Pancreas (tissue), 10 donors: ENCODE measurements at regions not wholly inside any gene's neighbourhood (a gene's known extent, or its start where the extent isn't known, plus 50 kb on each side); places are given as distances from the start of the nearest gene placed in this dataset.

ENCODE experiments used
- ATAC-seq, 4 donors: fragments of 200-7000 bp; cut with Tn5 transposase; one replicate each; pipeline versions ENCODE4 v1.8.0 to v1.9.1; 2020; ENCODE audit warnings: mild to moderate bottlenecking in 4 of 4, moderate library complexity in 4 of 4
- DNase-seq, 6 donors: peaks; one replicate each; pipeline ENCODE4 v3.0.0-alpha.2; 2020
- FAIRE-seq: peaks from 2 replicates; lab custom pipeline; 2012; peaks lifted over from hg19 to GRCh38; lab: Jason Lieb, UNC
- H3K27ac ChIP-seq, 4 donors: fragments of 200-600 bp; sonication (generic); 1 replicate in 3 of 4; 2 replicates in 1 of 4; pipeline versions ENCODE4 v1.5.0 to v1.8.0; 2020
- H3K27me3 ChIP-seq, 4 donors: fragments of 200-600 bp; one replicate each; pipeline ENCODE4 v1.8.0; 2021
- H3K36me3 ChIP-seq, 3 donors: fragments of 200-600 bp; sonication (generic) in 1 of 3; one replicate each; pipeline versions ENCODE4 v1.5.0 to v1.8.0; 2020 to 2021
- H3K4me1 ChIP-seq, 3 donors: fragments of 200-600 bp; one replicate each; pipeline ENCODE4 v1.8.0; 2021
- H3K4me3 ChIP-seq, 4 donors: fragments of 200-600 bp; sonication (generic) in 2 of 4; one replicate each; pipeline versions ENCODE4 v1.5.0 to v1.8.0; 2020 to 2021
- H3K9me3 ChIP-seq, 4 donors: fragments of 200-600 bp; one replicate each; pipeline ENCODE4 v1.8.0; 2021
- WGBS, 2 donors: extraction: QIAGEN DNeasy Blood & Tissue Kit; methylation state at CpG; one replicate each; pipeline ENCODE4 v1.1.7; 2013; 5-methylcytosine and 5-hydroxymethylcytosine counted together
- intact Hi-C, 3 donors: fragments of 100-400 bp; cut with DNase I; formaldehyde crosslinking; loops; one replicate each; pipeline versions ENCODE4 v1.11.1 to v1.14.2; 2022
- TF ChIP-seq, protein P1 (sequence below), 4 donors: fragments of 200-600 bp; sonication (generic) in 3 of 4; IDR thresholded peaks; one replicate each; pipeline versions ENCODE4 v1.5.0 to v1.8.0; 2021; ENCODE audit warnings: antibody characterized with exemption in 4 of 4
- donor health status: healthy with polysubstance abuse.
- donor health status: DM: no; HTN: no; CAD: no; lungs with moderate emphysema.
- donor health status: DM: no; HTN: no; CAD: no.
- donor health status: control.
- donor health status: control.
- donor health status: Bipolar disorder and iron deficiency.
- donor health status: DM: yes; HTN: yes; CAD: no.
- donor health status: DM: no; HTN: no; CAD: no.
- donor health status: DM: no; HTN: no; CAD: no.
- donor health status: DM: yes; HTN: yes; CAD: no.

DNA sequence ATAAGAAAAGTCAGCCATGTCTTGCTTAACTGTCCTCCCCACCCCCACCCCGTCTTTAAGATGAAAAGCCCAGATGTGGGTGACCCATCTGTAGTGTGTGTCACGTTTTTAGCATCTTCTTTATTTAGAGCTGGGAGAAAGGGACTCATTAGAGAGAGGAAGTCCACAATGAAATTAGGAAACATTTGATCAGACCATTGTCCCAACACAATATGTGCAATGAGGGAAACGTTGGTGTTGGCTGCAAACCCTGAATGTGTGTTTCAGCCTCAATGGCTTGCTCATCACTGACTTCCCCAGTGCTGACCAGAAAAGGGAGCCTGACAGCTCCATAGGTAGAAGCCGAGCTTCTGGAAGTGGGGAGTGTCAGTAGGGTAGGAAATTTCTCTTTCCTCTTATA is 475.7 kb downstream of the CD83 start:
- no peak for ATAC-seq
- DNase-seq = no peak
- Histone ChIP-seq H3K4me1 (no peaks in the 10 kb centered on the region), H3K27me3 (no peaks in the 10 kb centered on the region), H3K9me3 (no peaks in the 10 kb centered on the region), H3K27ac (no peak overlapping the region), H3K36me3 (no peaks in the 10 kb centered on the region), H3K4me3 (no peak overlapping the region)
- TF ChIP-seq, protein P1, sequence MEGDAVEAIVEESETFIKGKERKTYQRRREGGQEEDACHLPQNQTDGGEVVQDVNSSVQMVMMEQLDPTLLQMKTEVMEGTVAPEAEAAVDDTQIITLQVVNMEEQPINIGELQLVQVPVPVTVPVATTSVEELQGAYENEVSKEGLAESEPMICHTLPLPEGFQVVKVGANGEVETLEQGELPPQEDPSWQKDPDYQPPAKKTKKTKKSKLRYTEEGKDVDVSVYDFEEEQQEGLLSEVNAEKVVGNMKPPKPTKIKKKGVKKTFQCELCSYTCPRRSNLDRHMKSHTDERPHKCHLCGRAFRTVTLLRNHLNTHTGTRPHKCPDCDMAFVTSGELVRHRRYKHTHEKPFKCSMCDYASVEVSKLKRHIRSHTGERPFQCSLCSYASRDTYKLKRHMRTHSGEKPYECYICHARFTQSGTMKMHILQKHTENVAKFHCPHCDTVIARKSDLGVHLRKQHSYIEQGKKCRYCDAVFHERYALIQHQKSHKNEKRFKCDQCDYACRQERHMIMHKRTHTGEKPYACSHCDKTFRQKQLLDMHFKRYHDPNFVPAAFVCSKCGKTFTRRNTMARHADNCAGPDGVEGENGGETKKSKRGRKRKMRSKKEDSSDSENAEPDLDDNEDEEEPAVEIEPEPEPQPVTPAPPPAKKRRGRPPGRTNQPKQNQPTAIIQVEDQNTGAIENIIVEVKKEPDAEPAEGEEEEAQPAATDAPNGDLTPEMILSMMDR (IDR thresholded peaks at IDR 0.05) = no peak
- WGBS, 2 donors = 70 to 78% methylated on average over 4 of the region's 4 CpGs
- no peak for FAIRE-seq
- intact Hi-C loops = no loop called here

DNA sequence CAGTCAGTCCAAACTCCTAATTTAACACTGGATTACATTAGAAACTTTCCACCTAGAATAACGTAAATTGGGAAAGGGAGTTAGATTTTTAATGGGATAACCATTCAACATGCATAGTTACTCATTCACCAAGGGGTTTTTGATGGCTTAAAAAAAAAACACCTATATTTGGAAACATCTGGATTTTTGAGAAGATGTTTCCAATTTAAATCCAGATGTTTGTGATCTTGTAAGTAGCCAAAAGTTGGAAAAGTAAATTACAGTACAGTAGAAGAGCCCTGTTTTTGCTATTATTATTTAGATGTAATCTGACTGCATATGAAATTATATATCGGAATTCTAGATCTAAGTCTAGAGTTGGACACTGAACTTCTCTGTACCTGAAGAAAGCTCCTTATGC is 478.2 kb downstream of the CD83 start:
- WGBS, 2 donors = 68 to 88% methylated on average over 2 of the region's 2 CpGs
- no peaks in the 10 kb centered on the region for H3K4me1 ChIP-seq
- DNase-seq (no peak), ATAC-seq (no peak), FAIRE-seq (no peak)
- no peaks in the 10 kb centered on the region for H3K36me3 ChIP-seq
- TF ChIP-seq, protein P1 (IDR thresholded peaks at IDR 0.05) = no peak
- H3K27me3 ChIP-seq = no peaks in the 10 kb centered on the region
- H3K4me3 ChIP-seq = no peak overlapping the region
- no peak overlapping the region for H3K27ac ChIP-seq
- intact Hi-C loops = no loop called here
- no peaks in the 10 kb centered on the region for H3K9me3 ChIP-seq

DNA sequence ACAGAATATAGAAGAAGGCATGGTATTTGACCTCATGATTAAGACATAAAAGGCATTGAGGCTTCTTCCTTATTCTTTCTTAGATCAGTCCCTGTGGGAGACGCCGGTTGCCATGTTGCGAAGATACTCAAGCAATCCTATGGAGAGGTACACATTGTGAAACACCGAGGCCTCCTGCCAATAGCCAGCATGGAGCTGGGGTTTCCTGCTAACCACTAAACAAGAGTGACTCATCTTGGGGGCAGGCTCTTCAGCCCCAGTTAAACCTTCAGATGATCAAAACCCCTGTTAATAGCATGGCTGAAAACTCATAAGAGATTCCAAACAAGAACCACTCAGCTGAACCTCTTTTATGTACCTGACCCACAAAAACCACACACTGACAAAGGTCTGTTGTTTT is 478.8 kb downstream of the CD83 start:
- peak in 1 of 4 donors; percentile 44 for ATAC-seq
- intact Hi-C loops = no loop called here
- no peak for FAIRE-seq
- no peaks in the 10 kb centered on the region for H3K9me3 ChIP-seq
- no peaks in the 10 kb centered on the region for H3K27me3 ChIP-seq
- no peaks in the 10 kb centered on the region for H3K4me1 ChIP-seq
- TF ChIP-seq, protein P1 (IDR thresholded peaks at IDR 0.05) = no peak
- H3K4me3 ChIP-seq = no peak overlapping the region
- DNase-seq = no peak
- no peaks in the 10 kb centered on the region for H3K36me3 ChIP-seq
- H3K27ac ChIP-seq = no peak overlapping the region
- WGBS, 2 donors = 89 to 98% methylated on average over 4 of the region's 4 CpGs

DNA sequence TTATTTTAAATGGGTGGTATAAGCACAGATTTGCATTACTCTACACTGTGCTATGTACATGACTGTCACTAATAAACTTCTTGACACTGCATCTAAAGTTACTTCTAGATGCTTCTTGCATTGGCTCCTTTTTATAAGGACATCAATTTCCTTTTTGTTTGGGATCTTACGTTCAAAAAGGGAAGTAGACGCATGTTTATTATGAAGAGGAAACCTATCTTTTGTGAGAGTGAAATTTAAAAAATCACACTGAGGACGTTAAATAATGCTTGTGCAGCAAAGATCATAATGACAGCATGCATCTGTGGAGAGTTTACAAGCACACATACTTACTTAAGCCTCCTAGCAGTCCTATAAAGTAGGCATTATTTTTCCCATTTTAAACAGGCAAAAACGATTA is 479.5 kb downstream of the CD83 start:
- intact Hi-C loops = no loop called here

More for the DNA sequence above, 479.5 kb downstream of the CD83 start:
- no peak overlapping the region for H3K4me3 ChIP-seq
- no peaks in the 10 kb centered on the region for H3K27me3 ChIP-seq
- no peak for DNase-seq
- no peak for ATAC-seq
- no peak for FAIRE-seq
- no peak overlapping the region for H3K27ac ChIP-seq
- H3K36me3 ChIP-seq = no peaks in the 10 kb centered on the region
- no peaks in the 10 kb centered on the region for H3K9me3 ChIP-seq
- 64% methylated on average over 4 of the region's 4 CpGs for WGBS, 2 donors
- TF ChIP-seq, protein P1 (IDR thresholded peaks at IDR 0.05) = no peak
- peaks cover 0 to 5% (median 4%) of the 10 kb centered on the region in 3 donors for H3K4me1 ChIP-seq
